Thyroid gland (tissue), 4 donors: ENCODE measurements at regions not wholly inside any gene's neighbourhood (a gene's known extent, or its start where the extent isn't known, plus 50 kb on each side); places are given as distances from the start of the nearest gene placed in this dataset.

Experiments used
- CTCF ChIP-seq, 6 experiments: fragments of 200-600 bp in 3 of 6; fragments of 450-650 bp in 3 of 6; sonication (generic) in 3 of 6; IDR thresholded peaks; one replicate each; pipeline ENCODE4 v1.5.1; 2016 to 2019; ENCODE audit warnings: antibody characterized with exemption in 6 of 6, mild to moderate bottlenecking in 2 of 6, inconsistent platforms in 1 of 6, moderate library complexity in 1 of 6
- POLR2A ChIP-seq, 2 donors: fragments of 450-650 bp; IDR thresholded peaks; one replicate each; pipeline ENCODE4 v1.6.1; 2017; ENCODE audit warnings: antibody characterized with exemption in 2 of 2, mild to moderate bottlenecking in 2 of 2, moderate library complexity in 1 of 2

- no peak for TF ChIP-seq CTCF (IDR thresholded peaks at IDR 0.05)
- no peak for TF ChIP-seq POLR2A (IDR thresholded peaks at IDR 0.05)
These were observed 168.3 kb downstream of the NRP2 start for GRCh38 chr2:205850611-205851010.
